ENCODE measurements at regions not wholly inside any gene's neighbourhood (a gene's known extent, or its start where the extent isn't known, plus 50 kb on each side); places are given as distances from the start of the nearest gene placed in this dataset.

GRCh38 chr7:378551-379455 is 88.8 kb downstream of the FOXL3 start:
- intact Hi-C loops (cut with micrococcal nuclease) = no loop called here
- no peak for TF ChIP-seq CTCF (IDR thresholded peaks at IDR 0.05; ENCODE audit: unreplicated experiment)
- CTCF ChIA-PET = interaction anchor here (0.8 kb wide), 1 partner anchor 13 kb away, joined by 3 read pairs; no protein-coding TSS in a partner anchor
- DNase-seq (ENCODE audit: unreplicated experiment) = no peak
- Mint-ChIP-seq H3K9me3 (ENCODE audit: unreplicated experiment) (peaks cover 4% of the 10 kb centered on the region), H3K27ac (ENCODE audit: low read depth, unreplicated experiment) (no peak overlapping the region), H3K4me1 (ENCODE audit: insufficient read depth, unreplicated experiment) (no peaks in the 10 kb centered on the region), H3K36me3 (ENCODE audit: insufficient read depth, unreplicated experiment) (no peaks in the 10 kb centered on the region), H3K27me3 (ENCODE audit: insufficient read depth, unreplicated experiment) (peaks cover 46% of the 10 kb centered on the region), H3K4me3 (ENCODE audit: unreplicated experiment) (no peak overlapping the region)
- BruUV-seq (replicated peaks) = no TSS peak
- POLR2A ChIA-PET = no interaction called here

- Mint-ChIP-seq H3K27me3 (ENCODE audit: insufficient read depth, unreplicated experiment) (peaks cover 54% of the 10 kb centered on the region), H3K27ac (ENCODE audit: low read depth, unreplicated experiment) (no peak overlapping the region), H3K9me3 (ENCODE audit: unreplicated experiment) (peaks cover 9% of the 10 kb centered on the region), H3K4me1 (ENCODE audit: insufficient read depth, unreplicated experiment) (no peaks in the 10 kb centered on the region), H3K36me3 (ENCODE audit: insufficient read depth, unreplicated experiment) (no peaks in the 10 kb centered on the region), H3K4me3 (ENCODE audit: unreplicated experiment) (no peak overlapping the region)
- CTCF ChIA-PET = interaction anchor here (0.8 kb wide), 1 partner anchor 13 kb away, joined by 3 read pairs; no protein-coding TSS in a partner anchor
- intact Hi-C loops (cut with micrococcal nuclease) = no loop called here
- POLR2A ChIA-PET = no interaction called here
- no peak for TF ChIP-seq CTCF (IDR thresholded peaks at IDR 0.05; ENCODE audit: unreplicated experiment)
- DNase-seq (ENCODE audit: unreplicated experiment) = no peak
- no TSS peak for BruUV-seq (replicated peaks)
Measured at GRCh38 chr7:379456-380138, 89.6 kb downstream of the FOXL3 start.

- ChIA-PET POLR2A (no interaction called here), CTCF (no interaction called here)
- H3K27ac Mint-ChIP-seq (ENCODE audit: low read depth, unreplicated experiment) = no peak overlapping the region
- H3K4me3 Mint-ChIP-seq (ENCODE audit: unreplicated experiment) = no peak overlapping the region
- no peak for DNase-seq (ENCODE audit: unreplicated experiment)
- H3K4me1 Mint-ChIP-seq (ENCODE audit: insufficient read depth, unreplicated experiment) = no peaks in the 10 kb centered on the region
- intact Hi-C loops (cut with micrococcal nuclease) = no loop called here
- no peak for TF ChIP-seq CTCF (IDR thresholded peaks at IDR 0.05; ENCODE audit: unreplicated experiment)
- H3K27me3 Mint-ChIP-seq (ENCODE audit: insufficient read depth, unreplicated experiment) = peaks cover 56% of the 10 kb centered on the region
- H3K36me3 Mint-ChIP-seq (ENCODE audit: insufficient read depth, unreplicated experiment) = no peaks in the 10 kb centered on the region
- no TSS peak for BruUV-seq (replicated peaks)
- H3K9me3 Mint-ChIP-seq (ENCODE audit: unreplicated experiment) = peaks cover 9% of the 10 kb centered on the region
Measured at GRCh38 chr7:380139-380485, 90.1 kb downstream of the FOXL3 start.

GRCh38 chr7:380711-381210 is 90.8 kb downstream of the FOXL3 start:
- ChIA-PET CTCF (no interaction called here), POLR2A (no interaction called here)
- TF ChIP-seq CTCF (IDR thresholded peaks at IDR 0.05; ENCODE audit: unreplicated experiment) = no peak
- intact Hi-C loops (cut with micrococcal nuclease) = no loop called here
- Mint-ChIP-seq H3K4me3 (ENCODE audit: unreplicated experiment) (no peak overlapping the region), H3K36me3 (ENCODE audit: insufficient read depth, unreplicated experiment) (no peaks in the 10 kb centered on the region), H3K9me3 (ENCODE audit: unreplicated experiment) (peaks cover 9% of the 10 kb centered on the region), H3K27ac (ENCODE audit: low read depth, unreplicated experiment) (no peak overlapping the region), H3K27me3 (ENCODE audit: insufficient read depth, unreplicated experiment) (peaks cover 50% of the 10 kb centered on the region), H3K4me1 (ENCODE audit: insufficient read depth, unreplicated experiment) (no peaks in the 10 kb centered on the region)
- no peak for DNase-seq (ENCODE audit: unreplicated experiment)
- BruUV-seq (replicated peaks) = no TSS peak
